Tibial nerve (tissue), 4 donors: ENCODE measurements at regions not wholly inside any gene's neighbourhood (a gene's known extent, or its start where the extent isn't known, plus 50 kb on each side); places are given as distances from the start of the nearest gene placed in this dataset.
"Not testable (repeated sequence)": the region's sequence is repeated elsewhere in the genome, so short reads cannot be mapped to it uniquely, and the experiment has no call there.

Source experiments
- DNase-seq, 2 donors: peaks; one replicate each; pipeline ENCODE4 v3.0.0-alpha.2; 2019; ENCODE audit warnings: low spot score in 2 of 2
- H3K27ac ChIP-seq, 4 donors: fragments of 200-600 bp; sonication (generic) in 3 of 4; one replicate each; pipeline ENCODE4 v1.5.1; 2017 to 2019; ENCODE audit warnings: mild to moderate bottlenecking in 1 of 4
- H3K27me3 ChIP-seq, 2 donors: fragments of 200-600 bp; sonication (generic) in 1 of 2; one replicate each; pipeline versions ENCODE4 v1.5.1 to v1.6.0; 2017 to 2019
- H3K36me3 ChIP-seq, 3 donors: fragments of 200-600 bp; sonication (generic); one replicate each; pipeline ENCODE4 v1.5.1; 2018 to 2019
- H3K4me1 ChIP-seq, 4 donors: fragments of 200-600 bp; sonication (generic) in 3 of 4; one replicate each; pipeline ENCODE4 v1.5.1; 2017 to 2019
- H3K4me3 ChIP-seq, 4 donors: fragments of 200-600 bp; sonication (generic) in 3 of 4; one replicate each; pipeline ENCODE4 v1.5.1; 2017 to 2019; ENCODE audit warnings: mild to moderate bottlenecking in 1 of 4, moderate library complexity in 1 of 4
- H3K9me3 ChIP-seq, 4 donors: fragments of 200-600 bp; sonication (generic) in 3 of 4; one replicate each; pipeline ENCODE4 v1.5.1; 2017 to 2019
- EP300 ChIP-seq, 2 donors: sonication (generic); formaldehyde crosslinking; IDR thresholded peaks; one replicate each; pipeline ENCODE4 v1.6.1; 2017; ENCODE audit warnings: antibody characterized with exemption in 2 of 2, mild to moderate bottlenecking in 1 of 2
- POLR2A ChIP-seq, 2 donors: fragments of 450-650 bp; IDR thresholded peaks; one replicate each; pipeline ENCODE4 v1.6.1; 2017; ENCODE audit warnings: antibody characterized with exemption in 2 of 2, mild to moderate bottlenecking in 2 of 2, moderate library complexity in 2 of 2
- WGBS, 2 donors: methylation state at CpG; one replicate each; pipeline ENCODE4 v1.1.5; 2018; 5-methylcytosine and 5-hydroxymethylcytosine counted together
- TF ChIP-seq, protein P1 (sequence below), 5 experiments: fragments of 200-600 bp in 3 of 5; fragments of 450-650 bp in 2 of 5; sonication (generic) in 3 of 5; IDR thresholded peaks; one replicate each; pipeline ENCODE4 v1.5.1; 2016 to 2019; ENCODE audit warnings: antibody characterized with exemption in 5 of 5, mild to moderate bottlenecking in 3 of 5, moderate library complexity in 2 of 5

- Histone ChIP-seq H3K4me3 (no peak overlapping the region), H3K27ac (no peak overlapping the region), H3K4me1 (no peaks in the 10 kb centered on the region), H3K36me3 (no peaks in the 10 kb centered on the region), H3K27me3 (no peaks in the 10 kb centered on the region), H3K9me3 (no peaks in the 10 kb centered on the region)
- no peak for DNase-seq
- TF ChIP-seq, protein P1, sequence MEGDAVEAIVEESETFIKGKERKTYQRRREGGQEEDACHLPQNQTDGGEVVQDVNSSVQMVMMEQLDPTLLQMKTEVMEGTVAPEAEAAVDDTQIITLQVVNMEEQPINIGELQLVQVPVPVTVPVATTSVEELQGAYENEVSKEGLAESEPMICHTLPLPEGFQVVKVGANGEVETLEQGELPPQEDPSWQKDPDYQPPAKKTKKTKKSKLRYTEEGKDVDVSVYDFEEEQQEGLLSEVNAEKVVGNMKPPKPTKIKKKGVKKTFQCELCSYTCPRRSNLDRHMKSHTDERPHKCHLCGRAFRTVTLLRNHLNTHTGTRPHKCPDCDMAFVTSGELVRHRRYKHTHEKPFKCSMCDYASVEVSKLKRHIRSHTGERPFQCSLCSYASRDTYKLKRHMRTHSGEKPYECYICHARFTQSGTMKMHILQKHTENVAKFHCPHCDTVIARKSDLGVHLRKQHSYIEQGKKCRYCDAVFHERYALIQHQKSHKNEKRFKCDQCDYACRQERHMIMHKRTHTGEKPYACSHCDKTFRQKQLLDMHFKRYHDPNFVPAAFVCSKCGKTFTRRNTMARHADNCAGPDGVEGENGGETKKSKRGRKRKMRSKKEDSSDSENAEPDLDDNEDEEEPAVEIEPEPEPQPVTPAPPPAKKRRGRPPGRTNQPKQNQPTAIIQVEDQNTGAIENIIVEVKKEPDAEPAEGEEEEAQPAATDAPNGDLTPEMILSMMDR (IDR thresholded peaks at IDR 0.05), result no peak
- no peak for TF ChIP-seq EP300 (IDR thresholded peaks at IDR 0.05)
- TF ChIP-seq POLR2A (IDR thresholded peaks at IDR 0.05), result no peak
- WGBS, 2 donors, result 73 to 75% methylated on average over 2 of the region's 2 CpGs
These were observed 126.8 kb upstream of the GOLGA6L4 start for GRCh38 chr15:84108728-84109127.

GRCh38 chr15:84111575-84111974 lies 124.0 kb upstream of the GOLGA6L4 start:
- Histone ChIP-seq H3K9me3 (no peaks in the 10 kb centered on the region), H3K36me3 (no peaks in the 10 kb centered on the region), H3K4me1 (no peaks in the 10 kb centered on the region), H3K4me3 (no peak overlapping the region), H3K27me3 (no peaks in the 10 kb centered on the region), H3K27ac (no peak overlapping the region)
- DNase-seq, result no peak
- TF ChIP-seq POLR2A (IDR thresholded peaks at IDR 0.05), result no peak
- TF ChIP-seq, protein P1 (IDR thresholded peaks at IDR 0.05), result no peak
- no peak for TF ChIP-seq EP300 (IDR thresholded peaks at IDR 0.05)
- WGBS, 2 donors, result 55 to 61% methylated on average over 2 of the region's 2 CpGs

DNA sequence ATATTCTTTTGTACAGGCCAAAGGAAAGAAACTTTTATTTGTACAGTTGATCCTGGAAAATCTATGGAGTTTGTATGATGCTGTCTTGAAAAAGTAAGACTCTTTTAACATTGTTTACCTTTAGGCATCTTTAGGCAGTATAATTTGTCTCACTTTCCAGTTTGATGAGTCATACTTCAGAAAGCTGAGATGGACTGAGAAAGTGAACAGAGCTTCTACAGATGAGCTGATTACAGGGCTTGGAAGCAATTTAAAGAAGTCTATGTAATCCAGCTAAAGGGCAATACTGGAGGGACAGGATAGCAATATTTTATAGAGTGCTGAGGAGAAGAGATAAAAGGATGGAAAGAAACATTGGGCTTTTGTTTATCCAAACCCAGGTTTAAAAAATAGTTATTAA lies 123.5 kb upstream of the GOLGA6L4 start:
- Histone ChIP-seq H3K4me1 (no peaks in the 10 kb centered on the region), H3K9me3 (no peaks in the 10 kb centered on the region), H3K36me3 (no peaks in the 10 kb centered on the region), H3K27ac (no peak overlapping the region), H3K4me3 (no peak overlapping the region), H3K27me3 (no peaks in the 10 kb centered on the region)
- no peak for DNase-seq
- TF ChIP-seq, protein P1 (IDR thresholded peaks at IDR 0.05), result no peak
- no peak for TF ChIP-seq POLR2A (IDR thresholded peaks at IDR 0.05)
- TF ChIP-seq EP300 (IDR thresholded peaks at IDR 0.05), result no peak

- Histone ChIP-seq H3K27ac (no peak overlapping the region), H3K4me3 (no peak overlapping the region), H3K27me3 (no peaks in the 10 kb centered on the region), H3K9me3 (no peaks in the 10 kb centered on the region), H3K36me3 (no peaks in the 10 kb centered on the region), H3K4me1 (no peaks in the 10 kb centered on the region)
- DNase-seq, result no peak
- TF ChIP-seq POLR2A (IDR thresholded peaks at IDR 0.05) (no peak), EP300 (IDR thresholded peaks at IDR 0.05) (no peak)
- TF ChIP-seq, protein P1 (IDR thresholded peaks at IDR 0.05), result no peak
- 91 to 93% methylated on average over 5 of the region's 5 CpGs for WGBS, 2 donors
These were observed 121.7 kb upstream of the GOLGA6L4 start for GRCh38 chr15:84113919-84114318.

GRCh38 chr15:84114680-84115079 lies 120.9 kb upstream of the GOLGA6L4 start:
- not testable (repeated sequence) for H3K9me3 ChIP-seq, DNase-seq, H3K36me3 ChIP-seq, H3K4me1 ChIP-seq, H3K4me3 ChIP-seq, H3K27ac ChIP-seq, H3K27me3 ChIP-seq
- WGBS, 2 donors, result 94 to 96% methylated on average over 7 of the region's 7 CpGs

- DNase-seq, H3K27me3 ChIP-seq: not testable (repeated sequence)
These were observed 116.2 kb upstream of the GOLGA6L4 start for GRCh38 chr15:84119351-84119750.

GRCh38 chr15:84120903-84121302 lies 114.7 kb upstream of the GOLGA6L4 start:
- not testable (repeated sequence) for H3K9me3 ChIP-seq, H3K36me3 ChIP-seq, H3K27ac ChIP-seq, H3K27me3 ChIP-seq, DNase-seq, H3K4me3 ChIP-seq, H3K4me1 ChIP-seq
- 43 to 47% methylated on average over 4 of the region's 4 CpGs for WGBS, 2 donors

More at GRCh38 chr15:84119351-84119750, 116.2 kb upstream of the GOLGA6L4 start:
- not testable (repeated sequence) for H3K27ac ChIP-seq, H3K4me1 ChIP-seq, H3K9me3 ChIP-seq, H3K4me3 ChIP-seq, H3K36me3 ChIP-seq
- 73% methylated on average over 1 of the region's 1 CpG for WGBS, 2 donors

DNA sequence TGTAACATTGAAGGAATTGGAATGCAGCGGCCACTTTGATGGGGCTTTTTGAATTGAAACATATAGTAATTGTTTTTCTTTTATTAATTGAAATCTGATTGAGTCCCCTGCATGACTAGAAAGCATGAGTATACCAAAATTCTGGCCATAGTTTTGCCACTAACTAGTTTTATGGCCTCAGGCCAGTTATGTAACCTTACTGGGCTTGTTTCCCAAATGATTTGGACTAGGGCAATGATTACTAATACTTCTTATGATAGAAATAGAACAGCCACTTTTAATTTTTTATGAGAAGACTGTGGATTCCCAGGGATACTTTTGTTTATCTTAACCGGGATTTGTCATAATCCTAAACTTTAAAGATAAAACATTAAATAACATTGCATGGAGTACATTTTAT lies 106.9 kb upstream of the GOLGA6L4 start:
- not testable (repeated sequence) for H3K36me3 ChIP-seq, H3K27ac ChIP-seq

GRCh38 chr15:84130098-84130831 lies 105.3 kb upstream of the GOLGA6L4 start:
- DNase-seq, H3K9me3 ChIP-seq, H3K27ac ChIP-seq, H3K4me3 ChIP-seq, H3K36me3 ChIP-seq, H3K4me1 ChIP-seq, H3K27me3 ChIP-seq: not testable (repeated sequence)
- WGBS, 2 donors, result 74% methylated on average over 9 of the region's 9 CpGs

More for the DNA sequence above, 106.9 kb upstream of the GOLGA6L4 start:
- DNase-seq, H3K9me3 ChIP-seq, H3K27me3 ChIP-seq, H3K4me1 ChIP-seq, H3K4me3 ChIP-seq: not testable (repeated sequence)
- 84 to 87% methylated on average over 2 of the region's 2 CpGs for WGBS, 2 donors
